A204.1 (cell line): ENCODE measurements at regions not wholly inside any gene's neighbourhood (a gene's known extent, or its start where the extent isn't known, plus 50 kb on each side); places are given as distances from the start of the nearest gene placed in this dataset.
"Not testable (repeated sequence)": the region's sequence is repeated elsewhere in the genome, so short reads cannot be mapped to it uniquely, and the experiment has no call there.

ENCODE experiments used
- FAIRE-seq: peaks from 2 replicates; lab custom pipeline; 2012; peaks lifted over from hg19 to GRCh38; lab: Jason Lieb, UNC

GRCh38 chr2:224109751-224110150 is 70.7 kb upstream of the SERPINE2 start:
- FAIRE-seq, result no peak

DNA sequence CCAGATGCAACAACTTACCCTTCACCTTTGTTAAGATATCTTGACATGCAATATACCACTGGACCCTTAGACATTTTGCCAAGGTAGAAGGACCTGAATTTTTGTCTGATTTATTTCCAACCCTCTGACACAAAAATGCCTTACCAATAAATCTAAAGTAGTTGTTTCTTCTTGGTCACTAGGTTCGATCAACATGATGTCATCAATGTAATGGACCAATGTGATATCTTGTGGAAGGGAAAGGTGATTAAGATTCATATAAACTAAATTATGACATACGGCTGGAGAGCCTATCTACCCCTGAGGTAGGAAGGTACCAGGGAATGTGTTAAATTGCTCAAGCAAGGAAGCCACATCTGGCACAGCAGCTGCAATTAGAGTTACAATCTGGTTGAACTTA is 67.7 kb upstream of the SERPINE2 start:
- FAIRE-seq, result no peak

DNA sequence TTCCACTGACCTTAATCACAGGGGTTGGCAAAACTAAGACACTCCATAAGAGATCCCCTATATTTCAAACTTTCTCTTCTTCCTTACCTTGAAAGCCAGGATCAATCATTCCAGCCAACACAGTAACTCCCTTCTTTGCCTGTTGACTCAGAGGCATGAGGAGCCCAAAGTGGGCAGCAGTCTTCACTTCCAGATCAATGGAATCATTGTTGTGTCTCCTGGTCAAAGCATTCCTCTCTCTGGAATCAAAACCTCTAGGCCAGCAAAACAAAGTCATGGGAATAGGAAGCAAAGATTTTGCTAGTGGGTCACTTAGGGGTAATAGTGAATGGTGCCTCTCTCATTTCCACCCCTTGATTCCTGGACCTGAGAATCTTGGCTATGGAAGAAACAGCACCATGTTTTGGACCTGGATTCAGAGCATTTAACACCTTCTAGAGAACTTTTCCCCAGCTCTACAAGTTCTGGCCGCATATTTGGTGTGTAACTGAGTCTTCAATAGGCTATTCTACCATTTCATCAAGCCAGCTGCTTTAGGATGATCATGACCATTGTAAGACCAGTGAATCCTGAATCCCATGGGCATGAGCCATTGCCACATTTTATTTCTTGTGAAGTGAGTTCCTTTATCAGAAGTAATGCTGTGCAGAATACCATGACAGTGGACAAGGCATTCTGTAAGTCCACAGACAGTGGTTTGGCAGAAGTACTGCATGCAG is 65.7 kb upstream of the SERPINE2 start:
- FAIRE-seq, result no peak

DNA sequence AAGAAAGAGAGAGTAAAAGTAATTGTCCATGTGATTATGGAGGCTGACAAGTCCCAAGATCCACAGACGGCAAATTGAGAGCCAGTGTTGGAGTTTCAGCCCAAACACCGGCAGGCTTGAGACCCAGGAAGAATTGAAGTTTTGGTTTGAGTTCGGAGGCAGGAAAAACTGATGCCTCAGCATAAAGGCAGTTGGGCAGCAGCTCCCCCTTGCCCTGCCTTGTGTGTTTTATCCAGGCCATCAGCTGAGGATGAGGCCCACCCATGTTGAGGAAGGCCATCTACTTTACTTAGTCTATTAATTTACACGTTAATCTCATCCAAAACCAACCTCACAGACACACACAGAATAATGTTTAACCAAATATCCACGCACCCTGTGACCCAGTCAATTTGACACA is 64.6 kb upstream of the SERPINE2 start:
- no peak for FAIRE-seq

DNA sequence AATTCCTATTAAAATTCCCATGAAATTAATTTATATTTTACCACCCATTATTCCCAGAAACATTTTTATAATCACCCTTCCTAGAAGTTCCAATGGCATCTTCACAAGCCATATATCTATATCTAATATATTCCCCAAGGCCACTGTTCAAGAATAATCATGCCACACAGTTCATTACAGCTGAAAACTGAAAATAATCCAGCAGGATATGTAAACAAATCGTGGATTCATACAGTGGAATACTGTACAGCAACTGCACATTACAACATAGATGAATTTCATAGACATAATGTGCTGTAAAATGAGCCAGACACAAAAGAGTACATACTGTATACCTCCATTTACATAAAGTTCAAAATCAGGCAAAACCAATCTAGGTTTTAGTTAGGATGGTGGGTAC is 63.9 kb upstream of the SERPINE2 start:
- FAIRE-seq, result no peak

DNA sequence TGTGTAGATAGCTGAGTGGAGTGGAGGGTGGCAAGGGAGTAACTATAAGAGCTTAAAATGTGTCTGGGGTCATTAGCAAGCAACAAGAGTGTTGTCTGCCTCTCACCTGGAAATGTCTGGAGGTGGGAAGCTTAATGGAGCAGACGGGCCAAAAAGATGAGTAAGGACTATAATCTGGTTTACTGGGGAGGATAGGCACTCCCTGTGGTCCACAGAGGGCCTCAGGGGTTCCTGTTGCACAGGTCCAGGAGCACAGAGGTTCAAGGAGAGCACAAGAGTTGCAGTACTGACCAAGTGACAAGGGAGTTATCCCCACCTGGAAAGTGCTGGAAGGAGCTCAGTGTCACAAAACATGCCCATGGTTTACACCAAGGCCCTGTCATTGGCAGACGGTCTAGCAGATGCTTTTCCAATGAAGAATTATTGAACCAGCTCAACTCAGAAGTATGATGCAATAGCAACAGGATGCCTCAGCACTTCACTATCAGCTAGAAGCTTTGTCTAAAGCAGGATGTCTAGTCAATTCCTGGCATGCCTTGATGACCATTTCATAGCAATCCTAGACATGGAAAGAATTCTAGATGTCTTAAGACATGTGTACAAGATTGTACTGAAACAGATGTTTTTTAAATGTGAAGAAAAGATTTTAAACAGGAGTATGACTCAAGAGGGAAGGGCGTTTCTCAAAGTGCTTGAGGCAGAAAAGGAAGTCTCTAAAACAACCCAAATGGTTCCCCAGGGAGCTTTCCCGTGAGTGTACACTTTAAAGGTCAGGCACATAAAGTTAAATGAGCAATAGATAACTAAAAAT is 62.9 kb upstream of the SERPINE2 start:
- FAIRE-seq, result no peak

DNA sequence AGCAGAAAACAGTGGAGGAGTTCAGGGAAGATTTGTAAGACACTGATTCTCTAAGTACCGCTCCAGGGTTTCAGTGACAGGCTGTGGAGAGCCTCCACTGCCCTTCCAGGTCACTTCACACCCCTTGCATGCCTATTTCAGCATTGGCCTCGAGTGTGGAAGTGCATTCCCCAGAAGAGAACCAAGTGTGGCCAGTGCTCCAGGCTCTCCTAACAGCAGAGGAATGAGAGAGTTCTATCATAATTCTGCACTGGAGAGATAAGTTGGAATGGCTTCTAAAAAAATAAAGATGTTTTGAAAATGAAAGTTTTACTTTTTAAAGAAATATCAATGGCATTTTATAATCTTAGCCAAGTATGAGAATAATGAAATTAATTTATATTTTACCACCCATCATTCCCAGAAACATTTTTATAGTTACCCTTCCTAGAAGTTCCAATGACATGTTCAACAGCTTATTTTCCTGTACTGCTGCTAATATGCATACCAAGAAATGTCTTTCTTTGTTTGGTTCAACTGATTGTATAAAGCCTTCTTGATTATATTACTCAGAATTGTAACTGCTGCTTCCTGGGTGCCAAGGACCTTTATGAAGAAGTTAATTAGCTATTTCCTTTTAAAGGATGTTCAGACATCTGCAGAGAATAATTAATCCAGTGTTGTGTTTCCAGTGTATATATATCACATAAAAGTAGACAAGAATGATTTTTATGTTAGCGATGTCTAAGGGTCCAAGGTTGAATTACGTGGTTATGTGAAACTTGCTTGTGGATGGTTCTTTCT is 61.0 kb upstream of the SERPINE2 start:
- FAIRE-seq, result no peak

DNA sequence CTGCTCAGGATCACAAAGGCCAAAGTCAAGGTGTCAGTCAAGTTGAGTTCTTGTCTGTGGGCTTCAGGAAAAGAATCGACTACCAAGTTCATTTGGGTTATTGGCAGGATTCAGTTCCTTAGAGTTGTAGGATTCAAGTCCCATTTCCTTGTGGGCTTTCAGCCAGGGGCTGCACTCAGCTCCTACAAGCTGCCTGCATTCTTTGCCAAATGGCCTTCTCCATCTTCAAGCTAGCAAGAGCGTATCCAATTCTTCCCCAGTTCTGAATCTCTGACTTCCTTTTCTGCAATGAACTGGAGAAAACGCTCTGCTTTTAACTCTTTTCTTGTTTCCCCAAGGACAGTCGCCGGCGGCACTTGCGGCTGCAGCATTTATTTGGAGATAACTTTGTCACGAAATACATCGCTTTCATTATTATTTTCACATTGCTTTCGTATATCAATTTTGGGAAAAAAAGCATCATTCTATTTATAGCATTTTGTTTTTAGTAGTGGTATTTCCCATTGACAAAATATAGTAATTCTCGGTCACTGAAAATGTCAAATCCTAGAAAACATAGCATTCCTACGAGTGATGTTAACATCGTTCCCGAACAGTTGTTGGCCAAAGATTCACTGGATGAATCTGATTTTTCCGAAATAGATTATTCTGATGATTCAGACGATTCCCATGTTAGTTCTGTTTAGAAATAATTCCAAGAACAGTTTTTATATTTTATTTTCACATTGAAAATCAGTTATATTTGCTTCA is 59.6 kb upstream of the SERPINE2 start:
- no peak for FAIRE-seq

DNA sequence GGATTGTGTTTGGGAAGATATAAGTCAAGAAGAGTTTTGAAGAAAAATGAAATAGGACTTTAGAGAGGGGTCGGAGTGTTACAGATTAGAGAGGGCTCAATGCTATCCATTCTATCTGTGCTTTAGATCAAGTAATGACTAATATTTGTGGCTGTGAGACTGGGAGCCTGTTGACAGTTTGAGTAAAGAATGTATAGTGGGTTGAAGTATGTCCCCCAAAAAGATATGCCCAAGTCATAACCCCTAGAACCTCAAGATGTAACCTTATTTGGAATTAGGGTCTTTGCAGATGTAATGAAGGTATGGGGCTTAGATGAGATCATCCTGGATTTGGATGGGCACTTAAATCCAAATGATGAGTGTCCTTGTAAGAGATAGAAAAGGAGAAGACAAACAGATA is 55.3 kb upstream of the SERPINE2 start:
- FAIRE-seq, result no peak

- not testable (repeated sequence) for FAIRE-seq
Measured at GRCh38 chr2:224091671-224092070, 52.6 kb upstream of the SERPINE2 start.

DNA sequence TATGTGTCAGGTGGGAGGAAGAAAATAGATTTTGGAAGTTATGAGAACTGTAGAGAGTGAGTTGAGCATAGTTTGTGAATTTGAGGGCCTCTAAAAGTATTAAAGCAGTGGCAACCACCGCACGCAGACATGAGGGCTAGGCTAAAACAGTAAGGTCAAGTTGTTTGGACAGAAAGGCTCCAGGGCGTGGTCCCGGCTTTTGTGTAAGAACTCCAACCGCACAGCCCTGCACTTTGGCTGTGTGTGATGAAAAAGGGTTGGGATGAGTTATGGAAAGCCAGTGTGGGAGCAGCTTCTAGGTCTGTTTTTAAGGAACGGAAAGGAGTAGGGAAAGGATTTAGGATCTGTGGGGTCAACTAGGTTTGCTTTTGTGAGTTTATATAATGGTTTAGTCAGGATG is 50.5 kb upstream of the SERPINE2 start:
- FAIRE-seq, result not testable (repeated sequence)
